HCT116 (cell line): ENCODE measurements at regions not wholly inside any gene's neighbourhood (a gene's known extent, or its start where the extent isn't known, plus 50 kb on each side); places are given as distances from the start of the nearest gene placed in this dataset.

ENCODE experiments used
- ATAC-seq: fragments of 200-7000 bp; cut with Tn5 transposase; 2 replicates; pipeline ENCODE4 v1.9.1; 2020; ENCODE audit warnings: mild to moderate bottlenecking, moderate library complexity
- BruUV-seq: library from RNA; stranded (reverse); fragments of 400-500 nt; replicated peaks from 2 replicates; lab custom pipeline; 2021; lab: Mats Ljungman, UMichigan
- CTCF ChIA-PET: fragments of 300-600 bp; sonication (Branson Sonifier 250); formaldehyde crosslinking; loops from one replicate; lab custom pipeline; 2021; ENCODE audit warnings: antibody characterized with exemption; lab: Charles Lee
- POLR2A ChIA-PET: fragments of 300-600, 350-600 bp; sonication (Branson Sonifier 250); formaldehyde crosslinking; loops from one replicate; lab custom pipeline; 2021; ENCODE audit warnings: antibody characterized with exemption; lab: Charles Lee
- RAD21 ChIA-PET, 2 experiments: fragments of 300-600 bp; sonication (Branson Sonifier 250); formaldehyde crosslinking; loops; one replicate each; lab custom pipeline; 2023; ENCODE audit warnings: low total read pairs in 2 of 2; ENCODE audit not compliant: uncharacterized antibody in 2 of 2, unreplicated experiment in 2 of 2, low non-redundant PET in 1 of 2; lab: Charles Lee
- DNase-seq: peaks from one replicate; pipeline ENCODE4 v3.0.0-alpha.2; 2010; ENCODE audit warnings: low read depth, low spot score
- H2AFZ ChIP-seq: fragments of 200-600 bp; shearing (Covaris generic), sonication (generic); 2 replicates; pipeline ENCODE4 v1.6.1; 2017; ENCODE audit warnings: low read depth, mixed run types, mixed read lengths, antibody characterized with exemption, low read length; ENCODE audit not compliant: poor library complexity, severe bottlenecking
- H3K27ac ChIP-seq: 2 replicates; pipeline ENCODE4 v1.5.1; 2012; ENCODE audit warnings: low read depth, low read length
- H3K27me3 ChIP-seq: fragments of 200-600 bp; sonication (generic); 2 replicates; pipeline ENCODE4 v1.6.1; 2016; ENCODE audit warnings: mixed run types, low read length, mixed read lengths; ENCODE audit not compliant: insufficient read depth
- H3K36me3 ChIP-seq, 2 experiments: fragments of 200-500 bp in 1 of 2; fragments of 200-600 bp in 1 of 2; sonication (Bioruptor generic) in 1 of 2; sonication (generic) in 1 of 2; 2 replicates each; pipeline versions ENCODE4 v1.5.1 to v1.6.1; 2014 to 2016; ENCODE audit warnings: low read length in 2 of 2, inconsistent platforms in 1 of 2, mixed read lengths in 1 of 2, mixed run types in 1 of 2; ENCODE audit not compliant: insufficient read depth in 2 of 2, control insufficient read depth in 1 of 2
- H3K4me1 ChIP-seq, 2 experiments: fragments of 200-600 bp in 1 of 2; sonication (generic) in 1 of 2; 2 replicates each; pipeline versions ENCODE4 v1.5.1 to v1.6.1; 2012 to 2017; ENCODE audit warnings: low read length in 2 of 2, inconsistent platforms in 1 of 2, mild to moderate bottlenecking in 1 of 2, mixed read lengths in 1 of 2, mixed run types in 1 of 2, moderate library complexity in 1 of 2; ENCODE audit not compliant: insufficient read depth in 2 of 2, control insufficient read depth in 1 of 2
- H3K4me2 ChIP-seq: fragments of 200-600 bp; sonication (generic); 2 replicates; pipeline ENCODE4 v1.6.1; 2017; ENCODE audit warnings: mixed run types, low read length, mixed read lengths
- H3K4me3 ChIP-seq, 2 experiments: fragments of 200-600 bp in 1 of 2; sonication (generic) in 1 of 2; replicated peaks in 1 of 2; 2 replicates each; pipeline ENCODE4 v1.5.1; 2011 to 2016; ENCODE audit warnings: low read length in 2 of 2, control low read depth in 1 of 2, low read depth in 1 of 2, mild to moderate bottlenecking in 1 of 2, mixed read lengths in 1 of 2, mixed run types in 1 of 2
- H3K79me2 ChIP-seq: fragments of 200-600 bp; sonication (generic); 2 replicates; pipeline ENCODE4 v1.6.1; 2017; ENCODE audit warnings: mild to moderate bottlenecking, mixed run types, low read length, moderate library complexity, mixed read lengths; ENCODE audit not compliant: insufficient read depth
- H3K9ac ChIP-seq: fragments of 200-600 bp; sonication (generic); 2 replicates; pipeline ENCODE4 v1.6.1; 2016; ENCODE audit warnings: low read length, mixed read lengths
- H3K9me2 ChIP-seq: fragments of 200-600 bp; sonication (generic), shearing (Covaris generic); 2 replicates; pipeline ENCODE4 v1.6.1; 2017; ENCODE audit warnings: mixed run types, mild to moderate bottlenecking, moderate library complexity; ENCODE audit not compliant: insufficient read depth
- H3K9me3 ChIP-seq, 2 experiments: fragments of 200-500 bp in 1 of 2; fragments of 200-600 bp in 1 of 2; sonication (Bioruptor generic) in 1 of 2; sonication (generic) in 1 of 2; 2 replicates each; pipeline ENCODE4 v1.6.1; 2014 to 2017; ENCODE audit warnings: low read length in 2 of 2, mixed read lengths in 2 of 2, inconsistent platforms in 1 of 2, low read depth in 1 of 2, mild to moderate bottlenecking in 1 of 2, mixed run types in 1 of 2, moderate library complexity in 1 of 2; ENCODE audit not compliant: control insufficient read depth in 1 of 2, insufficient read depth in 1 of 2
- H4K20me1 ChIP-seq: fragments of 200-600 bp; sonication (generic), shearing (Covaris generic); 2 replicates; pipeline ENCODE4 v1.6.1; 2017; ENCODE audit warnings: mixed run types, mild to moderate bottlenecking, moderate library complexity; ENCODE audit not compliant: insufficient read depth
- CBX3 ChIP-seq: IDR thresholded peaks from 2 replicates; pipeline ENCODE4 v1.6.1; 2012; ENCODE audit warnings: low read depth
- ELF1 ChIP-seq: IDR thresholded peaks from 2 replicates; pipeline ENCODE4 v1.6.1; 2012; ENCODE audit warnings: low read depth, borderline replicate concordance
- EZH2 ChIP-seq: fragments of 200-600 bp; sonication (generic); IDR thresholded peaks from 2 replicates; pipeline ENCODE4 v1.6.1; 2017; ENCODE audit warnings: antibody characterized with exemption, mixed run types
- EZH2phosphoT487 ChIP-seq: fragments of 200-600 bp; IDR thresholded peaks from 2 replicates; pipeline ENCODE4 v1.6.1; 2018; ENCODE audit warnings: antibody characterized with exemption, borderline replicate concordance
- FOSL1 ChIP-seq: IDR thresholded peaks from 2 replicates; pipeline ENCODE4 v1.6.1; 2012; ENCODE audit warnings: low read depth
- JUND ChIP-seq: IDR thresholded peaks from 2 replicates; pipeline ENCODE4 v1.6.1; 2012
- POLR2A ChIP-seq: IDR thresholded peaks from 2 replicates; pipeline ENCODE4 v1.7.0; 2011; ENCODE audit warnings: borderline replicate concordance; ENCODE audit not compliant: insufficient read depth, insufficient read length; ENCODE audit errors: extremely low read depth
- POLR2AphosphoS5 ChIP-seq: IDR thresholded peaks from 2 replicates; pipeline ENCODE4 v1.6.1; 2011; ENCODE audit warnings: mild to moderate bottlenecking, low read depth, low read length, moderate library complexity
- SP1 ChIP-seq: IDR thresholded peaks from 2 replicates; pipeline ENCODE4 v1.6.1; 2012; ENCODE audit warnings: low read depth
- SRF ChIP-seq: IDR thresholded peaks from 2 replicates; pipeline ENCODE4 v1.6.1; 2012; ENCODE audit warnings: low read depth
- TCF7L2 ChIP-seq: IDR thresholded peaks from 2 replicates; pipeline ENCODE4 v1.7.0; 2011; ENCODE audit warnings: borderline replicate concordance, inconsistent platforms; ENCODE audit not compliant: insufficient read depth, insufficient read length; ENCODE audit errors: extremely low read depth
- intact Hi-C: fragments of 100-400 bp; cut with micrococcal nuclease; formaldehyde crosslinking; loops from 2 replicates; pipeline ENCODE4 v1.10.0; 2022
- TF ChIP-seq, protein P1 (sequence below): IDR thresholded peaks from 2 replicates; pipeline ENCODE4 v1.6.1; 2012; ENCODE audit warnings: low read depth
- TF ChIP-seq, protein P2 (sequence below): IDR thresholded peaks from 2 replicates; pipeline ENCODE4 v1.6.1; 2012

DNA sequence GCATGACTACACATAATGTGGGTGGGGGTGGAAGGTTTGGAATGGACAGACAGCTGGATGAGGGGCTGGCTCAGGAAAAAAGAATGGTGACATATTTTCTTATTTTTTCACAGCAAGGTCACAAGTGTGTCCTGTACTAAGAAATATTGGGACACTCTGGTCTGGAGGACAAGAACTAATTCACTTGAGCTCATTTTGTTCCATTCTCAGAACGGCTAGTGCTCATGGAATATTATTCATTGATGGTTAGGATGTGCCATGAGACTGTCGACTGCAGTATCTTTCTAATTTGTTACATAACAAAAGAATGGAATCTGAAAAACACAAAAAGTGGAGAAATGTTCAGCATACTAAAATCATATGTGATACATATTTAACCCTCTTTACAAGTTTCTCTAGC lies 149.5 kb downstream of the BMP4 start:
- no peak overlapping the region for H2AFZ ChIP-seq
- no peak for DNase-seq
- H3K27ac ChIP-seq, result no peak overlapping the region
- intact Hi-C loops, result no loop called here
- no peaks in the 10 kb centered on the region for H3K27me3 ChIP-seq
- ATAC-seq, result no peak
- H3K4me3 ChIP-seq, result no peak overlapping the region
- POLR2A ChIA-PET, result no interaction called here
- H4K20me1 ChIP-seq, result no peaks in the 10 kb centered on the region
- CTCF ChIA-PET, result no interaction called here
- H3K4me2 ChIP-seq, result no peak overlapping the region
- no peaks in the 10 kb centered on the region for H3K79me2 ChIP-seq
- H3K9ac ChIP-seq, result no peak overlapping the region
- H3K36me3 ChIP-seq, result no peaks in the 10 kb centered on the region
- no peaks in the 10 kb centered on the region for H3K9me2 ChIP-seq
- RAD21 ChIA-PET, result no interaction called here
- no peaks in the 10 kb centered on the region for H3K9me3 ChIP-seq
- no TSS peak for BruUV-seq
- TF ChIP-seq, protein P1, sequence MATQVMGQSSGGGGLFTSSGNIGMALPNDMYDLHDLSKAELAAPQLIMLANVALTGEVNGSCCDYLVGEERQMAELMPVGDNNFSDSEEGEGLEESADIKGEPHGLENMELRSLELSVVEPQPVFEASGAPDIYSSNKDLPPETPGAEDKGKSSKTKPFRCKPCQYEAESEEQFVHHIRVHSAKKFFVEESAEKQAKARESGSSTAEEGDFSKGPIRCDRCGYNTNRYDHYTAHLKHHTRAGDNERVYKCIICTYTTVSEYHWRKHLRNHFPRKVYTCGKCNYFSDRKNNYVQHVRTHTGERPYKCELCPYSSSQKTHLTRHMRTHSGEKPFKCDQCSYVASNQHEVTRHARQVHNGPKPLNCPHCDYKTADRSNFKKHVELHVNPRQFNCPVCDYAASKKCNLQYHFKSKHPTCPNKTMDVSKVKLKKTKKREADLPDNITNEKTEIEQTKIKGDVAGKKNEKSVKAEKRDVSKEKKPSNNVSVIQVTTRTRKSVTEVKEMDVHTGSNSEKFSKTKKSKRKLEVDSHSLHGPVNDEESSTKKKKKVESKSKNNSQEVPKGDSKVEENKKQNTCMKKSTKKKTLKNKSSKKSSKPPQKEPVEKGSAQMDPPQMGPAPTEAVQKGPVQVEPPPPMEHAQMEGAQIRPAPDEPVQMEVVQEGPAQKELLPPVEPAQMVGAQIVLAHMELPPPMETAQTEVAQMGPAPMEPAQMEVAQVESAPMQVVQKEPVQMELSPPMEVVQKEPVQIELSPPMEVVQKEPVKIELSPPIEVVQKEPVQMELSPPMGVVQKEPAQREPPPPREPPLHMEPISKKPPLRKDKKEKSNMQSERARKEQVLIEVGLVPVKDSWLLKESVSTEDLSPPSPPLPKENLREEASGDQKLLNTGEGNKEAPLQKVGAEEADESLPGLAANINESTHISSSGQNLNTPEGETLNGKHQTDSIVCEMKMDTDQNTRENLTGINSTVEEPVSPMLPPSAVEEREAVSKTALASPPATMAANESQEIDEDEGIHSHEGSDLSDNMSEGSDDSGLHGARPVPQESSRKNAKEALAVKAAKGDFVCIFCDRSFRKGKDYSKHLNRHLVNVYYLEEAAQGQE, result no peak
- no peak for TF ChIP-seq EZH2
- no peak for TF ChIP-seq SP1
- no peak for TF ChIP-seq JUND
- no peak for TF ChIP-seq POLR2A
- no peak for TF ChIP-seq CBX3
- no peak for TF ChIP-seq EZH2phosphoT487
- no peak for TF ChIP-seq TCF7L2
- no peak for TF ChIP-seq POLR2AphosphoS5
- TF ChIP-seq, protein P2, sequence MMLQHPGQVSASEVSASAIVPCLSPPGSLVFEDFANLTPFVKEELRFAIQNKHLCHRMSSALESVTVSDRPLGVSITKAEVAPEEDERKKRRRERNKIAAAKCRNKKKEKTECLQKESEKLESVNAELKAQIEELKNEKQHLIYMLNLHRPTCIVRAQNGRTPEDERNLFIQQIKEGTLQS, result no peak
- TF ChIP-seq SRF, result no peak
- TF ChIP-seq ELF1, result no peak
- no peak for TF ChIP-seq FOSL1
- H3K4me1 ChIP-seq, result peaks cover 3 to 9% of the 10 kb centered on the region in 2 experiments; a peak in 1 of 4 replicates
